ENCODE measurements at regions not wholly inside any gene's neighbourhood (a gene's known extent, or its start where the extent isn't known, plus 50 kb on each side); places are given as distances from the start of the nearest gene placed in this dataset.

GRCh38 chrX:112313201-112313600, 230.6 kb upstream of the TRPC5 start:
- TF ChIP-seq CTCF (optimal IDR thresholded peaks at IDR 0.05 in 1 of 3, IDR thresholded peaks at IDR 0.05 in 1 of 3, conservative IDR thresholded peaks at IDR 0.05 in 1 of 3; ENCODE audit: extremely low read depth in 1 of 3, insufficient read depth in 2 of 3, low read length in 3 of 3) = no peak
- no peak for TF ChIP-seq EZH2 (IDR thresholded peaks at IDR 0.05; ENCODE audit: low read length)

Data from keratinocyte (primary cell).